ENCODE measurements at regions not wholly inside any gene's neighbourhood (a gene's known extent, or its start where the extent isn't known, plus 50 kb on each side); places are given as distances from the start of the nearest gene placed in this dataset.

DNA sequence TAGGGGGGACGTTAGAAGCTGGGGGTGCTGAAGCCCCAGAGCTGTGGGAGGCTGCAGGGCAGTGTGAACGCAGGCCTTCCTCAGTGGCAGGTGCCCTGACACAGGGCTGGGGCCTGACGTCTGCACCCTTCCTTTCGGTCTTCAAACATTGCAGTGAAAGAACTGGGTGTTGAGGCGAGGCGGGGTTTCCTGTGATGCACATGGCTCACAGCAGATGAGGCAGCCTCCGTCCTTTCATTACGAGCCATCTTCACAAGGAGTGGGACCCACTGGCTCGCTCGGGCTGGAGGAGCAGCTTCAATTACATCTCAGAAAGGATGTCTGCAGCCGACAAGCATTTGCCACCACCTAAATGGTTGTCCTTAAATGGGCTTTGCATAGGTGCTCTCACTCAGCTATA is 180.3 kb upstream of the SHH start:
- H3K36me3 Mint-ChIP-seq (ENCODE audit: insufficient read depth, unreplicated experiment): no peaks in the 10 kb centered on the region
- intact Hi-C loops (cut with micrococcal nuclease; ENCODE audit: unreplicated experiment): no loop called here
- peaks cover 21% of the 10 kb centered on the region for H3K27me3 Mint-ChIP-seq (ENCODE audit: unreplicated experiment)

DNA sequence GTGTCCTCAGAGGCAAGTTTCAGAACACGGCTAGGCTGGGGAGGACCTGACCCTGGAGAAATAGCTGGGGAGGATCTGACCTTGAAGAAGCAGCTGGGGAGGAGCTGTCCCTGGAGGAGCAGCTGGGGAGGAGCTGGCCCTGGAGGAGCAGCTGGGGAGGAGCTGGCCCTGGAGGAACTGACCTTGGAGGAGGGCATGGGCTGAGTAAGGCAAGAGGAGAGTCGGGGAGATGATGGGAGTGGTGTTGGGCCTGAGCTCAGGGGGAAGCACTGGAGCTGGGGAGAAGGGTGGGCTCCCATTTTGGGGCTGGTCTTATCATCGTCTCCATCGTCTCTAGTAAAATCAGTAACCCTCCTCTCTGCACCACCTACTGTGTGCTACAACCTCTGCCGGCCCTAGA is 179.8 kb upstream of the SHH start:
- no peak for DNase-seq
- peaks cover 21% of the 10 kb centered on the region for H3K27me3 Mint-ChIP-seq (ENCODE audit: unreplicated experiment)

More for the DNA sequence above, 180.3 kb upstream of the SHH start:
- no peak overlapping the region for H3K27ac Mint-ChIP-seq (ENCODE audit: unreplicated experiment)
- no peaks in the 10 kb centered on the region for H3K9me3 Mint-ChIP-seq (ENCODE audit: low read depth, unreplicated experiment)
- H3K4me1 Mint-ChIP-seq (ENCODE audit: low read depth, unreplicated experiment): no peaks in the 10 kb centered on the region
- CTCF ChIA-PET: no interaction called here
- no TSS peak for BruUV-seq (replicated peaks)
- no peak for DNase-seq
- TF ChIP-seq CTCF (IDR thresholded peaks at IDR 0.05; ENCODE audit: unreplicated experiment): no peak
- no peak overlapping the region for H3K4me3 Mint-ChIP-seq (ENCODE audit: low read depth, unreplicated experiment)

GRCh38 chr7:155991470-155991869 is 179.2 kb upstream of the SHH start:
- CTCF ChIA-PET: no interaction called here
- H3K36me3 Mint-ChIP-seq (ENCODE audit: insufficient read depth, unreplicated experiment): no peaks in the 10 kb centered on the region
- TF ChIP-seq CTCF (IDR thresholded peaks at IDR 0.05; ENCODE audit: unreplicated experiment): no peak
- BruUV-seq (replicated peaks): no TSS peak
- no peaks in the 10 kb centered on the region for H3K9me3 Mint-ChIP-seq (ENCODE audit: low read depth, unreplicated experiment)
- H3K4me1 Mint-ChIP-seq (ENCODE audit: low read depth, unreplicated experiment): no peaks in the 10 kb centered on the region
- intact Hi-C loops (cut with micrococcal nuclease; ENCODE audit: unreplicated experiment): no loop called here
- no peak overlapping the region for H3K4me3 Mint-ChIP-seq (ENCODE audit: low read depth, unreplicated experiment)
- no peak overlapping the region for H3K27ac Mint-ChIP-seq (ENCODE audit: unreplicated experiment)
- peaks cover 21% of the 10 kb centered on the region for H3K27me3 Mint-ChIP-seq (ENCODE audit: unreplicated experiment)
- DNase-seq: no peak

More for the DNA sequence above, 179.8 kb upstream of the SHH start:
- no peak for TF ChIP-seq CTCF (IDR thresholded peaks at IDR 0.05; ENCODE audit: unreplicated experiment)
- no TSS peak for BruUV-seq (replicated peaks)
- Mint-ChIP-seq H3K9me3 (ENCODE audit: low read depth, unreplicated experiment) (no peaks in the 10 kb centered on the region), H3K4me3 (ENCODE audit: low read depth, unreplicated experiment) (no peak overlapping the region), H3K27ac (ENCODE audit: unreplicated experiment) (no peak overlapping the region), H3K4me1 (ENCODE audit: low read depth, unreplicated experiment) (no peaks in the 10 kb centered on the region), H3K36me3 (ENCODE audit: insufficient read depth, unreplicated experiment) (no peaks in the 10 kb centered on the region)
- intact Hi-C loops (cut with micrococcal nuclease; ENCODE audit: unreplicated experiment): no loop called here
- CTCF ChIA-PET: no interaction called here

DNA sequence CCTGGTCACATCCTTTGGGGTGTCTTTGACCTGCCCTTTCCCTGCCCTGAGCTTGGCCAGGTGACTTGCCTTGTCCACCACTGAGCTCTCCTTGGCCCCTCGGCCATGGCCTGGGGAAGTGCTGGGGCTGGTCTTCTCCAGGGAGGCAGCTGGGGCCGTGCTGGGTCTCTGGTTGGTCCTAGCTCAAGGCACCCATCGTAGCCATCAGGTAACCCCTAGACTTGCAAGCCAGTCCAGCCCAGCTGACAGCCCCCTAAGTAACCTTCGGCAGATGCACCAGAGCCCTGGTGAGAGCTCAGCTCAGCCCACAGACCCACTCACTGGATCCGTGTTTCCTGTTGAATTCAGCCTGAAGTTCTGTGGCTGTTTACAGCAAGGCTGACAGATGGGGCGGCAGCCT is 176.2 kb upstream of the SHH start:
- no peak for DNase-seq
- TF ChIP-seq CTCF (IDR thresholded peaks at IDR 0.05; ENCODE audit: unreplicated experiment): no peak
- no peak overlapping the region for H3K4me3 Mint-ChIP-seq (ENCODE audit: low read depth, unreplicated experiment)
- CTCF ChIA-PET: no interaction called here
- no TSS peak for BruUV-seq (replicated peaks)
- H3K36me3 Mint-ChIP-seq (ENCODE audit: insufficient read depth, unreplicated experiment): no peaks in the 10 kb centered on the region
- no peaks in the 10 kb centered on the region for H3K9me3 Mint-ChIP-seq (ENCODE audit: low read depth, unreplicated experiment)
- peaks cover 2% of the 10 kb centered on the region for H3K27me3 Mint-ChIP-seq (ENCODE audit: unreplicated experiment)
- intact Hi-C loops (cut with micrococcal nuclease; ENCODE audit: unreplicated experiment): no loop called here
- H3K4me1 Mint-ChIP-seq (ENCODE audit: low read depth, unreplicated experiment): no peaks in the 10 kb centered on the region
- no peak overlapping the region for H3K27ac Mint-ChIP-seq (ENCODE audit: unreplicated experiment)
